22Rv1 (cell line): ENCODE measurements at regions not wholly inside any gene's neighbourhood (a gene's known extent, or its start where the extent isn't known, plus 50 kb on each side); places are given as distances from the start of the nearest gene placed in this dataset.

ENCODE experiments used
- ZFX ChIP-seq: fragments of 450-650 bp; IDR thresholded peaks from 2 replicates; pipeline ENCODE4 v1.6.1; 2017; ENCODE audit warnings: antibody characterized with exemption, borderline replicate concordance
- TF ChIP-seq, protein P1 (sequence below): fragments of 450-650 bp; IDR thresholded peaks from 2 replicates; pipeline ENCODE4 v1.5.1; 2017; ENCODE audit warnings: mild to moderate bottlenecking

DNA sequence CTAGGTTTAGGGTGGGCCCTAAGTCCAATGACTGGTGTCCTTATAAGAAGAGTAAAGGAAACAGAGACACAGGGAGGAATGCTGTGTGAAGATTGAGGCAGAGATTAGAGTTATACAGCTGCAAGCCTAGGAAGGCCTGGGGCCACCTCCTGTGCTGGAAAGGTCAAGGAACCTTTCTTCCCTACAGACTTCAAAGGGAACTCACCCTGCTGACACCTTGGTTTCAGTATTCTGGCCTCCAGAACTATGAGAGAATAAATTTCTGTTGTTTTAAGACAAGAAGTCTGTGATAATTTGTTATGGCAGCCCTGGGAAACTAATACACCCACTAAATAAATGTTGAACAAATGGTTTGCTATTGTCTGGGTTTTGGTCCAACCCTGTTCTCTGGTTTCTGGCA, 102.3 kb upstream of the NEUROD1 start:
- TF ChIP-seq, protein P1, sequence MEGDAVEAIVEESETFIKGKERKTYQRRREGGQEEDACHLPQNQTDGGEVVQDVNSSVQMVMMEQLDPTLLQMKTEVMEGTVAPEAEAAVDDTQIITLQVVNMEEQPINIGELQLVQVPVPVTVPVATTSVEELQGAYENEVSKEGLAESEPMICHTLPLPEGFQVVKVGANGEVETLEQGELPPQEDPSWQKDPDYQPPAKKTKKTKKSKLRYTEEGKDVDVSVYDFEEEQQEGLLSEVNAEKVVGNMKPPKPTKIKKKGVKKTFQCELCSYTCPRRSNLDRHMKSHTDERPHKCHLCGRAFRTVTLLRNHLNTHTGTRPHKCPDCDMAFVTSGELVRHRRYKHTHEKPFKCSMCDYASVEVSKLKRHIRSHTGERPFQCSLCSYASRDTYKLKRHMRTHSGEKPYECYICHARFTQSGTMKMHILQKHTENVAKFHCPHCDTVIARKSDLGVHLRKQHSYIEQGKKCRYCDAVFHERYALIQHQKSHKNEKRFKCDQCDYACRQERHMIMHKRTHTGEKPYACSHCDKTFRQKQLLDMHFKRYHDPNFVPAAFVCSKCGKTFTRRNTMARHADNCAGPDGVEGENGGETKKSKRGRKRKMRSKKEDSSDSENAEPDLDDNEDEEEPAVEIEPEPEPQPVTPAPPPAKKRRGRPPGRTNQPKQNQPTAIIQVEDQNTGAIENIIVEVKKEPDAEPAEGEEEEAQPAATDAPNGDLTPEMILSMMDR, result no peak
- TF ChIP-seq ZFX, result no peak
